PC-9 (cell line): ENCODE measurements at regions not wholly inside any gene's neighbourhood (a gene's known extent, or its start where the extent isn't known, plus 50 kb on each side); places are given as distances from the start of the nearest gene placed in this dataset.

Experiments used
- BruUV-seq: library from RNA; stranded (reverse); fragments of 400-500 nt; replicated peaks from 2 replicates; lab custom pipeline; 2021; lab: Mats Ljungman, UMichigan
- CTCF ChIA-PET: fragments of 300-600 bp; sonication (Branson Sonifier 250); formaldehyde crosslinking; loops from one replicate; lab custom pipeline; 2022; ENCODE audit warnings: antibody characterized with exemption; lab: Charles Lee
- POLR2A ChIA-PET: fragments of 300-600 bp; sonication (Branson Sonifier 250); formaldehyde crosslinking; loops from one replicate; lab custom pipeline; 2022; ENCODE audit warnings: antibody characterized with exemption; ENCODE audit not compliant: unreplicated experiment; lab: Charles Lee
- DNase-seq, 2 experiments: peaks; one replicate each; pipeline versions ENCODE4 v3.0.0 to v3.0.0-alpha.2; 2015 to 2022; ENCODE audit warnings: mixed read lengths in 1 of 2
- H2AFZ ChIP-seq: fragments of 200-600 bp; sonication (generic); 2 replicates; pipeline ENCODE4 v1.8.1; 2017; ENCODE audit warnings: antibody characterized with exemption
- H3F3A ChIP-seq: fragments of 200-600 bp; sonication (generic); 2 replicates; pipeline ENCODE4 v1.8.1; 2017; ENCODE audit warnings: antibody characterized with exemption, mild to moderate bottlenecking, low read depth; ENCODE audit not compliant: insufficient read depth
- H3K27ac ChIP-seq: fragments of 200-600 bp; sonication (generic); 2 replicates; pipeline ENCODE4 v1.6.1; 2016; ENCODE audit warnings: mixed run types
- H3K27me3 ChIP-seq: fragments of 200-600 bp; sonication (generic); 2 replicates; pipeline ENCODE4 v1.6.1; 2016; ENCODE audit warnings: low read depth, mixed run types; ENCODE audit not compliant: insufficient read depth
- H3K36me3 ChIP-seq: fragments of 200-600 bp; sonication (generic); 2 replicates; pipeline ENCODE4 v1.6.1; 2016; ENCODE audit warnings: low read depth, mixed run types
- H3K4me1 ChIP-seq: fragments of 200-600 bp; sonication (generic); replicated peaks from 2 replicates; pipeline ENCODE4 v1.6.1; 2016; ENCODE audit warnings: mixed run types; ENCODE audit not compliant: insufficient read depth
- H3K4me2 ChIP-seq: fragments of 200-600 bp; sonication (generic); 2 replicates; pipeline ENCODE4 v1.6.1; 2017; ENCODE audit warnings: mixed run types
- H3K4me3 ChIP-seq: fragments of 200-600 bp; sonication (generic); 2 replicates; pipeline ENCODE4 v1.6.1; 2016; ENCODE audit warnings: mixed run types
- H3K79me2 ChIP-seq: fragments of 200-600 bp; sonication (generic); 2 replicates; pipeline ENCODE4 v1.6.1; 2017; ENCODE audit warnings: low read depth, mixed run types
- H3K9me2 ChIP-seq: fragments of 200-600 bp; sonication (generic); 2 replicates; pipeline ENCODE4 v1.8.1; 2017; ENCODE audit warnings: mild to moderate bottlenecking; ENCODE audit not compliant: insufficient read depth
- H3K9me3 ChIP-seq: fragments of 200-600 bp; sonication (generic); 2 replicates; pipeline ENCODE4 v1.8.1; 2016; ENCODE audit warnings: low read depth; ENCODE audit not compliant: insufficient read depth
- H4K20me1 ChIP-seq: fragments of 200-600 bp; sonication (generic); 2 replicates; pipeline ENCODE4 v1.8.1; 2017; ENCODE audit not compliant: insufficient read depth
- EZH2 ChIP-seq: fragments of 200-600 bp; sonication (generic); IDR thresholded peaks from 2 replicates; pipeline ENCODE4 v1.8.0; 2017; ENCODE audit warnings: antibody characterized with exemption, low read depth
- intact Hi-C: fragments of 100-400 bp; cut with micrococcal nuclease; formaldehyde crosslinking; loops from one replicate; pipeline ENCODE4 v1.10.0; 2022; ENCODE audit not compliant: unreplicated experiment
- TF ChIP-seq, protein P1 (sequence below): fragments of 200-600 bp; sonication (generic); conservative IDR thresholded peaks from 2 replicates; pipeline ENCODE4 v1.6.1; 2017; ENCODE audit warnings: mixed run types, antibody characterized with exemption, mild to moderate bottlenecking, moderate library complexity

- H3K79me2 ChIP-seq: no peaks in the 10 kb centered on the region
- no peaks in the 10 kb centered on the region for H4K20me1 ChIP-seq
- no peaks in the 10 kb centered on the region for H3K27me3 ChIP-seq
- peak in 1 of 2 experiments; percentile 30 for DNase-seq
- no peak overlapping the region for H3K27ac ChIP-seq
- peaks cover 14% of the 10 kb centered on the region for H3K4me1 ChIP-seq
- intact Hi-C loops: loop anchor here (1.0 to 5.0 kb wide), 4 partner anchors 287 to 1037 kb away; no protein-coding TSS in a partner anchor
- ChIA-PET CTCF (interaction anchor here (0.6 to 1.3 kb wide), 3 partner anchors 11 to 1030 kb away, joined by 3 to 7 read pairs (median 3); no protein-coding TSS in a partner anchor), POLR2A (interaction anchor here (0.8 kb wide), 1 partner anchor 137 kb away, joined by 6 read pairs; no protein-coding TSS in a partner anchor)
- H3K4me2 ChIP-seq: no peak overlapping the region
- H3K4me3 ChIP-seq: no peak overlapping the region
- BruUV-seq: no TSS peak
- peaks cover 6% of the 10 kb centered on the region; the same call in 1 of the 2 replicates for H3F3A ChIP-seq
- H3K36me3 ChIP-seq: no peaks in the 10 kb centered on the region
- no peaks in the 10 kb centered on the region for H3K9me2 ChIP-seq
- no peak overlapping the region for H2AFZ ChIP-seq
- TF ChIP-seq, protein P1, sequence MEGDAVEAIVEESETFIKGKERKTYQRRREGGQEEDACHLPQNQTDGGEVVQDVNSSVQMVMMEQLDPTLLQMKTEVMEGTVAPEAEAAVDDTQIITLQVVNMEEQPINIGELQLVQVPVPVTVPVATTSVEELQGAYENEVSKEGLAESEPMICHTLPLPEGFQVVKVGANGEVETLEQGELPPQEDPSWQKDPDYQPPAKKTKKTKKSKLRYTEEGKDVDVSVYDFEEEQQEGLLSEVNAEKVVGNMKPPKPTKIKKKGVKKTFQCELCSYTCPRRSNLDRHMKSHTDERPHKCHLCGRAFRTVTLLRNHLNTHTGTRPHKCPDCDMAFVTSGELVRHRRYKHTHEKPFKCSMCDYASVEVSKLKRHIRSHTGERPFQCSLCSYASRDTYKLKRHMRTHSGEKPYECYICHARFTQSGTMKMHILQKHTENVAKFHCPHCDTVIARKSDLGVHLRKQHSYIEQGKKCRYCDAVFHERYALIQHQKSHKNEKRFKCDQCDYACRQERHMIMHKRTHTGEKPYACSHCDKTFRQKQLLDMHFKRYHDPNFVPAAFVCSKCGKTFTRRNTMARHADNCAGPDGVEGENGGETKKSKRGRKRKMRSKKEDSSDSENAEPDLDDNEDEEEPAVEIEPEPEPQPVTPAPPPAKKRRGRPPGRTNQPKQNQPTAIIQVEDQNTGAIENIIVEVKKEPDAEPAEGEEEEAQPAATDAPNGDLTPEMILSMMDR: peak; percentile 84
- no peak for TF ChIP-seq EZH2
- H3K9me3 ChIP-seq: no peaks in the 10 kb centered on the region
Measured at GRCh38 chr5:15013654-15014463, 142.3 kb upstream of the ANKH start.

- Histone ChIP-seq H3K9me3 (no peaks in the 10 kb centered on the region), H3K4me3 (no peak overlapping the region), H3K27ac (no peak overlapping the region), H4K20me1 (no peaks in the 10 kb centered on the region), H3K27me3 (no peaks in the 10 kb centered on the region), H3K4me1 (peaks cover 24% of the 10 kb centered on the region), H2AFZ (no peak overlapping the region), H3K9me2 (no peaks in the 10 kb centered on the region), H3F3A (peaks cover 7% of the 10 kb centered on the region; the same call in 1 of the 2 replicates), H3K4me2 (no peak overlapping the region), H3K36me3 (no peaks in the 10 kb centered on the region), H3K79me2 (no peaks in the 10 kb centered on the region)
- TF ChIP-seq, protein P1: no peak
- no peak for TF ChIP-seq EZH2
- ChIA-PET CTCF (no interaction called here), POLR2A (no interaction called here)
- BruUV-seq: no TSS peak
- no peak for DNase-seq
- intact Hi-C loops: loop anchor here (2.0 to 5.0 kb wide), 2 partner anchors 660 to 1035 kb away; no protein-coding TSS in a partner anchor
Measured at GRCh38 chr5:15012061-15012460, 140.5 kb upstream of the ANKH start.

DNA sequence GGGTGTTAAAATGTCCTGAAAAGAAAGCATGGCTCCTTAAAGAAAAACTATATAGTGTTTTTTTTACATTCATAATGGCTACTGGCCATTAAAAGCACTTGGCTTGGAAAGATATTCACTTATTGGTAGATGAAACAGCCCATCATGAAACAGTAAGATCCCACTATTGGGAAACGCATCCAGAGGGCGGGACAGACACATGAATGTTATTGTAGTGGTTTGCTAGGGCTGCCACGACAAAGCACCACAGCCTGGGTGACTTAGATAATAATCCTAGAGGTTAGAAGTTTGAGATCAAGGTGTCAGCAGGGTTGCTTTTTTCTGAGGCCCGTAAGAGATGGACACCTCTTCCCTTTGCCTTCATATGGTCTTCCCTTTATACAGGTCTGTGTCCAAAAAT, 139.4 kb upstream of the ANKH start:
- intact Hi-C loops: loop anchor here (5.0 kb wide), 1 partner anchor 659 kb away; no protein-coding TSS in a partner anchor
- DNase-seq: no peak
- ChIA-PET POLR2A (no interaction called here), CTCF (interaction anchor here (2.1 kb wide), 1 partner anchor 326 kb away, joined by 14 read pairs; no protein-coding TSS in a partner anchor)
- Histone ChIP-seq H3K36me3 (no peaks in the 10 kb centered on the region), H3K27me3 (no peaks in the 10 kb centered on the region), H3K4me1 (peaks cover 24% of the 10 kb centered on the region), H3K79me2 (no peaks in the 10 kb centered on the region), H2AFZ (no peak overlapping the region), H3K27ac (no peak overlapping the region), H3F3A (peaks cover 7% of the 10 kb centered on the region; the same call in 1 of the 2 replicates), H3K4me2 (no peak overlapping the region), H4K20me1 (no peaks in the 10 kb centered on the region), H3K9me3 (no peaks in the 10 kb centered on the region), H3K4me3 (no peak overlapping the region), H3K9me2 (no peaks in the 10 kb centered on the region)
- TF ChIP-seq, protein P1: no peak
- no peak for TF ChIP-seq EZH2
- no TSS peak for BruUV-seq
